GM20000 (cell line): ENCODE measurements at regions not wholly inside any gene's neighbourhood (a gene's known extent, or its start where the extent isn't known, plus 50 kb on each side); places are given as distances from the start of the nearest gene placed in this dataset.

Source experiments
- DNase-seq: peaks from one replicate; pipeline ENCODE4 v3.0.0; 2012; ENCODE audit warnings: low spot score
- CTCF ChIP-seq: IDR thresholded peaks from 2 replicates; pipeline ENCODE4 v1.5.1; 2012; ENCODE audit warnings: mild to moderate bottlenecking, control low read depth; ENCODE audit errors: extremely low read depth, missing control alignments

- DNase-seq, result no peak
- no peak for TF ChIP-seq CTCF
These were observed 69.9 kb upstream of the POU3F2 start for GRCh38 chr6:98764373-98764911.

- no peak for DNase-seq
- no peak for TF ChIP-seq CTCF
These were observed 64.8 kb upstream of the POU3F2 start for GRCh38 chr6:98769546-98769945.

- TF ChIP-seq CTCF, result no peak
- no peak for DNase-seq
These were observed 59.2 kb upstream of the POU3F2 start for GRCh38 chr6:98775205-98775604.

- peak; percentile 38 for DNase-seq
- TF ChIP-seq CTCF, result no peak
These were observed 56.6 kb upstream of the POU3F2 start for GRCh38 chr6:98777762-98778161.

GRCh38 chr6:98779618-98780017 is 54.8 kb upstream of the POU3F2 start:
- DNase-seq, result no peak
- no peak for TF ChIP-seq CTCF

GRCh38 chr6:98782772-98783171 is 51.6 kb upstream of the POU3F2 start:
- no peak for TF ChIP-seq CTCF
- DNase-seq, result no peak

- DNase-seq, result no peak
- TF ChIP-seq CTCF, result no peak
These were observed 50.8 kb upstream of the POU3F2 start for GRCh38 chr6:98783578-98783977.
